Suppressor macrophage treated with lipopolysaccharide for 1 hour (primary cell): ENCODE measurements at regions not wholly inside any gene's neighbourhood (a gene's known extent, or its start where the extent isn't known, plus 50 kb on each side); places are given as distances from the start of the nearest gene placed in this dataset.

Experiments used
- DNase-seq, 3 donors: peaks; one replicate each; pipeline ENCODE4 v3.0.0-alpha.2; 2020 to 2022

DNA sequence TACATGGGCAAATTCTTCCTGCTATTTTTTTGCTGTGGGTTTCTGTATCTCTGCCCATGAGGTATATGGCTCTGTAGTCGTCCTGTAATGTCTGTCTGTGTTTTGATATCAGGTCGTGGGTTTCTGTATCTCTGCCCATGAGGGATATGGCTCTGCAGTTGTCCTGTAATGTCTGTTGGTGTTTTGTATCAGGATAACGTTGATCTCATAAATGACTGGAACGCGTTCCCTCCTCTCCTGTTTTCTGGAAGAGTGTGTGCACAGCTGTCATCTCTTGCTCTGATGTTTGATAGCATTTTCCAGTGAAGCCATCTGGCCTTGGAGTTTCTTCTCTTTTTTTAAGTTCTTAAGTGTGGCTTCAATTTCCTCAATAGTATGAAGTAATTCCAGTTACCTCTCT is 57.2 kb downstream of the SOX1 start:
- DNase-seq: no peak

DNA sequence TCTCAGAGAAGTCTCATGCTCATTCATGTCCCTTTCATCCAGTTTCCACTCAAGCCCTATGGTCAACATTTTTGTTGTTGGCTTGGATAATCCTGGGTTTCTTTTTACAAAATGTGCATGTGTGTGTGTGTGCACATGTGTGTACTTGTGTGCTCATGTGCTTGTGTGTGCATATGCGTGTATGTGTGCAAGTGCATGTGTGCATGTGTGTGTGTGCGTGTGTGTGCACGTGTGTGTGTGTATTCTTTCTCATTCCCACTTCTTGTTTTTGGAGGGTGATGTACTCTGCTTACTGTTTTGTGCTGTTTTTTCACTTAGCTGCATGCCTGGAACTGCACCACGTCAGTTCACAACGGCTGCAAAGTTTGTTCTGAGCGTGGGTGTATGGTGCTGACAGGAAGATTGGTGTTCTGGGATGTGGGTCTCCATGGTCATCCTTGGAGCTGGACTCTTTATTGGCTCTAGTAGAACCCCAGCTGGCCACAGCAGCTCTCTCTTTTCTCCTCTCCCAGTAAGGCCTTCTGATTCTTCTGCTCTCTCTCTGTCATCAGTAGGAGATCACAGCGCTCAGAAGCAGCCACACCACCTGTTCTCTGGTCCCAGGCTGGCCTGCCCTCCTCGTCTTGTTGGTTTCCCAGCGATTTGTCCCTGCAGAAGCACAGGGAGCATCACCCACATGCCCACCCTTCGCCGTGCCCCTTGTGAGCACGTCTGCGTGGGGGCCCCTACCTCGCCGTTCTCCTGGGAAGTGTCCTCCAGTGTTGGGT is 60.8 kb downstream of the SOX1 start:
- no peak for DNase-seq

DNA sequence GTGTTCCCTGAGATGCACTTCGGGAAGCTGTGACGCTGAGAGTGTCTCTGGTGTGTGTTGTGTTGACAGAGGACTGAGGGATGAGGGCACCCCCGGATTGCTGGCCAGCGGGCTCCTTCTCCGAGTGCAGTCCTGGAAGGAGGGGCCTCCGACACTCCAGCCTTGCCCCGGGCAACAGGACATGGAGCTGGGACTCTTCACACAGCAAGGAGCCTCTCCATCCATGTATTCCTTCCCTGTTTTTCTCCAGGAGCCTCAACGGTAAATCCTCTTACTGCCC is 61.3 kb downstream of the SOX1 start:
- no peak for DNase-seq

DNA sequence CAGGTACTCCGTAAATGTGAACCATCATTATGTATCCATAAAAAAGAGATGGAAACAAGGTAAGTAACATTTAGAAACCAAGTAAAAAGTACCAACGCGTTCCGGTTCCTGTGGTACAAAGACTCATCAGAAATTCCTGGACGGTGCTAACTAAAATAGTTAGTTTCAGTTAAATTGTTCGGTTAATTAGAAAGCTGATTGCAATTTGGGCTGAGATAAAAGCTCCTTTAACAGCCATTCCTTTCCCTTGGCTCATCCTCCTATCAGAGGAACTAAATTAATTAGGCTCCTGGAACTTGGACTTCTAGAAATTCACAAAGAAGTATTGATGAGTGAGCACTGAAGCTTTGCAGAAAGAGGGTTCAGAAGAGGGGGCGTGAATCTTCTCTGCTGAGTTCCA is 63.5 kb downstream of the SOX1 start:
- no peak for DNase-seq

DNA sequence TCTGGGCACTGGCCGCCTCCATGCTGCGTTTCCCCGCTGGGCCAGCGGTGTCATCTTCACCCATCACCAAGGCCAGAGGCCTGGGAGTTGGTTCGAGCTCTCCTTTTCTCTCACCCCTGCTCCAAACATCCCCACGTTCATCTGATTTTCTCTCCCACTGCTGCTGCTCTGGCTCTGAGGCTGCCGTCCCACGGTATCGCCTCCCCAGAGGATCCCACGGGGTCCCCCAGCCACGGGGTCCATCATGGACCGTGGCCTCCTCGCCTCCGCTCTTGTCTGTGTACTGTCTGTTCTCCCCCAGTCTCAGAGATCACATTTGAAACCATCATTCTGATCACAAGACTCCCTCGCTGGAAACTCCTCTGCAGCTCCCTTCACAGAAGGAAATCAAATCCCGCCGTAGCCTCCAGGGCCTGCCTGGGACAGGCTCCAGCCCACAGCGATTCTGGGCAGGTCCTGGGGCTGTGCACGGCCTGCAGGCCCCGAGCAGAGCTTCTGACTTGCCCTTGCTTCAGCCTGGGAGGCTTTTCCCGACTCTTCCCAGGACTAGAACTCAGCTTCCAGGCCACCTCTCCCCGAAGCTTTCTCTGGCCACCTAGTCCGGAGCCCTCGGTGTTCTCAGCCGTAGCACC is 64.2 kb downstream of the SOX1 start:
- DNase-seq: no peak

DNA sequence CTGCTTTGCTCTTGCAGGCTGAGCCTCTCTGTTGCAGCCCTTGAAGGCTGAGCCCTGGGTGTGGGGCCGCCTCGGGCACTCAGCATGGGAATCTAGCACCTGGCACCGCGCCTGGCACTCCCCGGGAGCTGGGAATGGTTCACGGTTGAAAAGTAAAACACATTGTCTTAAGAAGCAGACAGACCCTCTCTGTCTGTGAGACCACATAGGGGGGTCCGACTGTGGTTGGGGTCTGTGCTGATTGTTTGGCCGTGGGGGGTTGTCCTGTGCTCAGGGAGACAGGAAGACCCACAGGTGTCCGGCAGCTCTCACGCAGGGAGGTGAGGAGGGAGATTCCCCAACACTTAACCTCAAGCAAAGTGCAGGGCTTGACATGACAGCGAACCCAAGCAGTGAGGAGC is 64.8 kb downstream of the SOX1 start:
- DNase-seq: no peak

DNA sequence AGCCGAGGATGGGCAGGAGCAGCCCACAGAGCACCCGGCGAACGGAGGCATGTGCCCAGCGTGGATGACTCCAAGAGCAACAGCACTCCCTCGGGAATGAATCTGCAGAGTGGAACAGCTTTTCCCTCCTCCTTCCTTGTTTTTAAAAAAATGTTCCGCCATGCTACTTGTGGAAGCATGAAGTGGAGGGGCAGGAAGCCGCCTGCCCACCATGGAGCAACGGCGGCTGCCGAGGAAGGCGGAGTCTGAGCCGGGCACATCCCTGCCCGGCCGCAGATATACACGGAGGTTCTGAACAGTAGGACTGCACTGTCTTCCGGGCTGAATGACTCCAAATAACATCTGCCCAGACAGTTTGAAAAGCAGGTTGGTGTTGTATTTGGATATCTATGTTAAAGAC is 65.2 kb downstream of the SOX1 start:
- no peak for DNase-seq

DNA sequence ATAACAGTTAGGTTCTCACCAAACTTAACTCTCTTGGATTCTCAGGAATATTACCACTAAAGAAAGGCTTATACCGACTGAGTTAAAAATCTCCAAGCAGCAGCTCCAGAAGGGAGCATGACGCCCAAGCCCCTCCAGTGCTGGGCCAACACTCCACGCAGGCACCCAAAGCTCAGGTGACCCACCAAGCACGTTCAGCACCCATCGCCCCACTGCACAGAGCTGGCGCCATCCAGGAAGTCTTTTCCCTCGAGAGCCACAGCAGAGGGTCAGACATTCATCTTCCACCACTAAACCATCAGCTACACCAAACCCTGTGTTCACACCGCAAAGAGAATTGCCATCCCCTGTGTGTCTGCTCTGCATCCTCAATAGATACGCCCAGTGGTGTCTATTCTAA is 65.7 kb downstream of the SOX1 start:
- DNase-seq: no peak

DNA sequence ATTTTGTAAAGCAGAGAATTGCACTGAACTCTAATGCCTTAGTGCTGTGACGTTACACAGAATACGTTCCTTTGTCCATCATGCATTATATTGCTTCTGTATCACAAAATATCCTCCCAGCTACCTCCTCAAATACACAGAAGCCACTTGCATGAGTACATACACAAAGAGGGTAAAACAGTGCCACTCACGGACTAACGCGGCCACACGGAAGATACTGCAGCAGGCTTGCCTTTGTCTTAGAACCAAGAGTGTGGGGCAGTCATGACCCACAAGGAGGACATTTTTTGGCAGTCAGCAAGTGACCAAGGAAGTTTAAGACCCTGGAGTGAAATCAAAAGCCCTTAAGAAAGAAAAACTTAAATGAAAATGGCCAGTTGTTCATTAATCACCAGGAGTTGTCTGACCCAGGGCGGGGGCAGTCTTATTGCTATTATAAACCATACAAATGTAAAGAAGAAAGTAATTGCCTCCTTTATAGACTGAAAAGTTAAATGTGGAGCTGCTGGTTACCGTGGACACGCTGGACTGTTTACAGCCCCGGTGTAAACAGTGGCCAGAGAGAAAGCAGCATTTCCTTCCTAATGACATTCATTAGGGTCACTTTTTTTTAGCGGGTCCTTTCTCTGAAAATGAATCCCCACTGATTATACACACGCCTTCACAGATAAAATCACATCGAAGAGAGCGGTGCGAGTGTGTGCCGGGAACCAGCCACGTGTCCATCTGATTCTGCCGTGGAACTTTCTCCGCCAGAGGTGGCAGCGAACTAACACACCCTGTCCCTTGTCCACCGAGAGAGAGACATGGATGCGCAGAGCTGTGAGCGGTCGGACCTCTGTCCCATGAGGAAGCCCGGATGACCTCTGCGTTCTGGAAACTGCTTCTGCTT is 66.8 kb downstream of the SOX1 start:
- no peak for DNase-seq

DNA sequence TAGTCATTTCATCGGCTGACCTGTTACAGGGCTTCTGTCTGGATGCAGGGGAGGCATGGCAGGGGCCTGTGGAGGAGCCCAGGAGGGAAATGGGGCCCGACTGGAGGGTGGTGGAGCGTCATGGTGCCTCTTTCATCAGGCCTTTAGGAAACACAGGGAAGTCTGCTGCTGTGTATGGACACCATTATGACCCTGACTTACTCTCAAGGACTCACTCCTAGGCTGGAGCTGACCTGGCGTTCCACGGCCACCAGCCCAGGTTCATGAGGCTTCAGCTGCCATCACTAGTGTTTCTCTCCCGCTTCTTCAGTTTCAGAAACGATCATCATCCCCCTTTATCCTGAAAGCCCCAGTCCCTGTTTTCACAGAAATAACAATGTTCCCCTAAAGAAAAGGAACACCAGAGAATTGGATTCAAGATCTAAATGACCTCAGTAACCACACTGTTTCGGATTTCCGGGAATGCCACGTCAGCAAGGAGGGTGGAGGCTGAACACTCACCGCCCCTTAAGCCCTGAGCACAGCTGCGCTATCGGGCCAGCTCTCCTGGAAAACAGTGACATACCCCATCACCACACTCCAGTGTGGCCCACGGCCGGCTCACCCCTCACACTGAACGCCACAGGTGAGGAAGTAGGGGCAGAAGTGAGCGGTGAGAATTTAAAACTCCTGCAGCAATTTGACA is 67.6 kb downstream of the SOX1 start:
- DNase-seq: no peak

DNA sequence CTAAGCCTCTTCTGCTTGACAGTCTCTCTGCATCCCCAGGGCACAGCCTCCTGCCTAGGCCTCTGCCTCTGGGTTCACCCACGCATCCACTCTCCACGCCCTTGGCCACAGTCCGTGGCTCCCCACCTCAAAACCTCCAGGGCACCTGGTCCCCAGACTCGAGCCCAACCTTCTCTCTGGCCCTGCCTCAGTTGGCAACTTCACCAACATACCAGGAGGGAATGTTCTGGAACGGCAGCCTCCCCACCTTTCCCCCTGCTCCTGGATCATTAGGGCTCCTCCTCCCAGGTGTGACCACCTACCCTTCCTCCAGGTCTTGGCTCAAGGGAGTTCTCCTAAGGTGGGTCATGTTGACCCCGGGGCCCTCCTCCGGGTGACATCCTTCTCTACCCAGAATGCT is 69.1 kb downstream of the SOX1 start:
- DNase-seq: no peak

DNA sequence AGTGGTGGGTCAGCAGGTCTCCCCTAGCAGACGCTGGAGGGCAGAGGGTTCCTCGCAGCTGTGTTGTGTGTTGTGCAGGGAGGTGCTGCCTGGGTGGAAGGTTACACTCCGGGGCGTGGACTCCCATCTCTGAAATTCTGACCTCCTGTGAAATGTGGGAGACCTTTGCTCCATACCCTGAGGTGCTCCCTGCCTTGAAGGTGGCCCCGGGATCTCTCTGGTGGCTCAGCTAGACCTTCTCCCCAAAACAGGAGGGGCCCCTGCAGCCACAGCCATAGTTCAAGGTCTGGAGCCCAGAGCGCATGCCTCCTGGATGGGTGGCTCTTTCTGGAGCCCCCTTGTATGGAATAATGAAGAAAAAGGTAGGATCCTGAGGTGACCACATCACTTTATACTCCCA is 70.2 kb downstream of the SOX1 start:
- DNase-seq: no peak

DNA sequence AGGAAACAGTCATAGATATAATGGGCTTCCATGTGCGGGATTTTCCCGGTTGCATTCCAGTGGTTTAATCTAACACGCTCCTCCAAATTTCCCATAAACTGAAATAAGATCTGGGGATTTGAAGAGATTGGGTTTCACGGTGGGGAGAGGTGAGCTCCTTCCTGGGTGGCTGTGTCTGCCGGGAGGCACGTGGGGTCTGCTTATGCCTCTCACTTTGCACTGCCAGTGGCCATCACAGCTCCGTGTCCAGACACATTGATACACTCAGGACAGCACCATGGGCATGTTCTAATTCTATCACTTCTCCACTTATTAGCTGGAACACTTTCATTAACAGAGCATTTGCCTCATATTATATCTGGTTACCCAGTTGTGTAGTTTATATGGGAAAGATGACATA is 73.4 kb downstream of the SOX1 start:
- DNase-seq: no peak

DNA sequence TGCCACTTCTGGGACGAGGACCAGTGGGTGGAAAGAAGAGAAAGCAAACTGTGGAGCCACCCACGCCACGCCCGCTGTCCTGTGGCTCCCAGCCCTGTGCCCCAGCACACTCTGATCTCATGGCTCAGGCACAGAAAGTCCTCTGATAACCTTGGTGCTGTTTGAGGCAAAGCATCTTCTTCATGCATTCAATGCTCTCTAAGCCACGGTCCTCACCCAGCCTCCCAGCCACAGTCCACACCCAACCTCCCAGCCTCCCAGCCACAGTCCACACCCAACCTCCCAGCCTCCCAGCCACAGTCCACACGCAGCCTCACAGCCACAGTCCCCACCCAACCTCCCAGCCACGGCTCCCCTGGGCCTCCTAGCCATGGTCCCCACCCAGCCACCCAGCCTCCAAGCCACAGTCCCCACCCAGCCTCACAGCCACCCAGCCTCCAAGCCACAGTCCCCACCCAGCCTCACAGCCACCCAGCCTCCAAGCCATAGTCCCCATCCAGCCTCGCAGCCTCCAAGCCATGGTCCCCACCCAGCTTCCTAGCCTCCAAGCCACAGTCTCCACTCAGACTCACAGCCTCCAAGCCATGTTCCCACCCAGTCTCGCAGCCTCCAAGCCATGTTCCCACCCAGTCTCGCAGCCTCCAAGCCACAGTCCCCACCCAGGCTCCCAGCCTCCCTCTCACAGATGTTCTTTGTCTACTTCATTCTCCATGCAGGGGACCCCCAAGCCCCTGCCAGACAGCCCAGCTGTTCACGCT is 74.9 kb downstream of the SOX1 start:
- no peak for DNase-seq

DNA sequence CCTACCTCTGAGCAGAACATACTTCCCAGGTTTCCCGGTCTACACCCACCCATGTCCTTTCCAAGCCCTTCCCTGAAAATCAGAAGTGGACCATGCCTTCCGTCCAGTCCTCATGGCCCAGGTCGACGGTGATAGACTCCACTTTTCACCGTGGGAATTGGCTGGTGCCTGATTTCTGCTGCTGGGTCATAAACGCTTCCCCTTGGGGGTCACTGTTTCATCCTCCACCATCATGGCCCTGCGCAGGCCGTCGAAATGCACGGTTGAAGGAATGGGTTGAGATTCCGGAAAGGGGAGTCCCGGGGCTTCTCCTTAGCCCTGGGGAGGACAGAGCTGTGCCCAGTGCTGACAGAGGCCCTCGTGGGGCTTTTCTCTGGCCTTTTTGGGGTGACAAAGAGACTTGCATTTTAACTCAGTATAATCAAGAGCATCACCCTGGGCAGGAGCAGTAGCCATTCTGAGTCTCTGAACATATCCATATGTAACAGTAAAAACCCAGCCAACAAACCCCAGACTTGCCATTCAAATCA is 75.5 kb downstream of the SOX1 start:
- DNase-seq: no peak

DNA sequence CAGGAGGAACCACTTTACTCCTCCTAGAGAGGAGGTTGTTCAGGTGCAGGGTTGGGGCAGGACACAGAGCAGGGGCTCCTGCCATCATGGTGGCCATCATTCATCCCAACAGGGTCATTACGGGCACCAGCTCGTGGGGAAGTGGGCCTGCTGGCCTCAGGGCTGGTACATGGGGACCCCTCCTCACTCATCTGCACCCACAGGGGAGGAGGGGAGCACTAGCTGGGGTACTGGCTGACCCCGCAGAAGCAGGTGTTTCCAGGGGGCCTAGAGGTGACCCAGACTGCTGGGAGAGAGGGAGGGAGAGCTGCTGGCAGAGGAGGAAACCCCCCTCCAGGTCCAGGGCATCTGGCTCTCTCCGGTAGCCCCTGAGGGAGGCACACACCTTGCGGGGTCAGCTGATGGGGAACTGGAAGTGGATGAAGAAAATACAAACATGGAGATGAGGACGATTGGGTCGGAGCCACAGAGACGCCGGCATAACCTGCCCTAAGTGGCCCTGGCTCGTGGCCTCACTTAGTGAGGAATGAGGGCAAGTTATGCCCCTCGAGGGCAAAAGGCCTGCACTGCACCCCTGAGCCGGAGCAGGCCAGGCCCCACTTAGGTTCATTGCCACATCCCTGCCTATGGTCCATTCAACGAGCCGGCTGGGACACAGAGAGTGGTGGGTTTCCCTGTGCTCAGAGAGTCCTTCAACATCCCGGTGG is 76.2 kb downstream of the SOX1 start:
- no peak for DNase-seq

DNA sequence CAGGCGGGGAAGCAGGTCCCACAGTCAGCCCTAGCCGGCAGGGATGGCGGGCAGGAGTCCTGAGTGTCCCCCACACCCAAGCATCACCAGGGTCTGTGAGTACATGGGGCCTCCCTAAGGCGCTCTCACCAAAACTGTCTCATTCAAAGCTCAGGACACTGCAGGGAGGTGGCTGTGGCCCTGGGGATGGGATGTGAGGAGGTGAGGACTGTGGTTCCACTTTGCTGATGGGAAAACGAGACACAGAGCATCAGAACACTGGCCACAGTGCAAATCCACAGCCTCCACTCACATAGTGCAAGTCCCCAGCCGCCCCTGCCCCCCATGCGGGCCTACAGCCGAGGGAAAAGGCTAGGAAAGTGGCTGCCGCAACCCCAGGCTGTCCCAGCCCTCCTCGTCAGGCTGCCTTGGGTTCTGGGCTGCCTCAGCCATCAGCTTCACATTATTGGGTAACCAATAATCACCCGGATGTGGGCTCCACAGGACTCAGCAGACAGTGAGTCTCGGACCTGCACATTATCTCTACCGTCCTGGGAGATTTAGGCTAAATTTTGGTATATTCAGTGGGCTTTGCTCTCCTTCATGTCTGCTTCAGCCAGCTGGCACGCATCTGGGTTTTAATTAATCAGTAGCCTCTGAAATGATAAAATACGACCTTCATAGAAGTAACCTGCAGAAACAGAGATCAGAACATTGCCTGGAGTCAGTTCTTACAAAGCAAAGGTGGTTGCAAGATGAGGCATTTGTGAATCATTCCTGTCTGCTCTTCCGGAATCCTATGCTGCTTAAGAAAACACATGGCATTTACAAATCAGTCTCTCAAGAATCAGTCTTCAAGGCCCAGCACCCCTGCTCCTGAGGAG is 77.0 kb downstream of the SOX1 start:
- no peak for DNase-seq

DNA sequence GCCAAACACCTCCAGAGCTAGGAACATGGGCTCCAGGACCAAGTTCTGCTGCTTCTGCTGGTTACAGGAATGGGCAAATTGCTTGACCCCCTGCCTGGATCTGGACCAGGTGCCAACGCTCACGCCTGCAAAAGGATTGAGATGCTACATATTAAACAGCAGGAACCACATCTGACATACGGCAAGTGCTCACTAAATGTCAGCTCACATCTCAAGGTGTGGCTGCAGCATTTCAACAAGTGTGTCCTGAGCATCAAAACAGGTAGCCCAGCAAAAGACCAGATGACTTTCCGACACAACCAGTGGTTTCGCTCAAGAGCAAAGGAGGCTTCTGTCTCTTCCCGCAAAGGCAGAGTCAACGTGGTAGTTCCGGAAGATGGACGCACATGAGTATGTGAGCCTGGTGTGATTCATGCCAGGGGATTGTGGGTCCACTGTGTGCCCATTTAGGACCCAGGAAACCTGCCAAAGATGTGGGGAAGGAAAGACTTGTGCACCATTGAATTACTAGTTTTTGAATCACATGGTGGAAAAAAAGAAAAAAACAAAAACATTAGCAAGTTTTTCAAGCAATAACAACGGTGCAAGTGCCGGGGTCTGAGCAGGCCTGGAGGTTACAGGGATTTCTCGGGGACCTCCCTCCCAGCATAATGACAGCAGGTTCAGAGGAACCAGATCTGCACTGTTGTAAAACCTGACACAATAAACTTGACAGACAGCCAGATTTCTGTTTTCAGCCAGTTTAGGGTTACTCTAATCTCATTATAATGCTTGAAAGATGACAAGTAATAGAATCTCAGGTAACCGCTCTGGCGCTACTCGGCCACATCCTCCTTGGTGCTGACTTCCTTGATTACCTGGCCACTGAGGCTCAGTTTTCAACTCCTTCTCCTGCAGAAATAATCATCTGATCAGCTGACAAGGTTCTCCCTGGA is 77.9 kb downstream of the SOX1 start:
- no peak for DNase-seq

DNA sequence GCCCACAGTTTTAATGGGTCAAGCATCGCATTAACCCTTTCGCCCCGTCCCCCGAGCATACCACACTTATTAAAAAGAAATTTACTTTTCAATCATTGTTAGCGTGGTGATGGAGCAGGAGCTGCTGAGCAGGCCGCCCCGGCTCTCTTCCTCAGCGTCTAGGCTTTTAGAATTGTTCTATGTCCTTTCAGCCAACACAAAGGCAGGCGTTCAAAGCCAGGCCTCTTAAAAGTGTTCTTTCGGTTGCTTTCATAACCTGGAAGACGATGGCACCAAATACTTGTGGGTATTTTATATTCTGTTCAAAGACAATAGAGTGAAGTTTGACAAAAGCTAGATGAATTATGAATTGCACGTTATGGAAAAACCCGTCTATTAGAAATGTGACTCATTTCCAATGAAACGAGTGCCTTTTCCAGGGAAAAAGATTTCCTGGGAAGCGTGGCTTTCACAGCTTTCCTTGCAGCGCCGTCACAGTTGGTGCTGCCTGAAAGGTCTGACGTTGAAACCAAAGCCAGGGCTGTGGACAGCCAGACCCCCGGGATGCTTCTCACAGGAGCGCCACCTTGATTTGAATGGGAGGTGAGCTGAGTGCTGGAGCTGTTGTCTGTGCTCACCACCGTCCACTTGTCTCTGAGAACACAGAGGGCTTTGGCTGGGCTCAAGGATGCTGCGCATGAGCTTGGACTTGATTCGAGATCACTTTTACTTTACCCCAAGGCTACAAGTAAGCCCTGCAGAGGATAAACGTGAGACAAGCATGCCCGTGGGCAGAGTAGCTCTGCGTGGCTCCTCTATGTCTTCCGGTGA is 78.8 kb downstream of the SOX1 start:
- DNase-seq: no peak
